GM21515 (cell line): ENCODE measurements at regions not wholly inside any gene's neighbourhood (a gene's known extent, or its start where the extent isn't known, plus 50 kb on each side); places are given as distances from the start of the nearest gene placed in this dataset.
"Not testable (repeated sequence)": the region's sequence is repeated elsewhere in the genome, so short reads cannot be mapped to it uniquely, and the experiment has no call there.

Experiments used
- ATAC-seq: cut with Tn5 transposase; IDR thresholded peaks from one replicate; pipeline ENCODE4 v1.9.1; 2021; ENCODE audit not compliant: unreplicated experiment

- peak; percentile 79 for ATAC-seq
Measured at GRCh38 chr7:32691965-32692815, 196.9 kb downstream of the AVL9 start.

- not testable (repeated sequence) for ATAC-seq
Measured at GRCh38 chr7:32688092-32688491, 192.8 kb downstream of the AVL9 start.

DNA sequence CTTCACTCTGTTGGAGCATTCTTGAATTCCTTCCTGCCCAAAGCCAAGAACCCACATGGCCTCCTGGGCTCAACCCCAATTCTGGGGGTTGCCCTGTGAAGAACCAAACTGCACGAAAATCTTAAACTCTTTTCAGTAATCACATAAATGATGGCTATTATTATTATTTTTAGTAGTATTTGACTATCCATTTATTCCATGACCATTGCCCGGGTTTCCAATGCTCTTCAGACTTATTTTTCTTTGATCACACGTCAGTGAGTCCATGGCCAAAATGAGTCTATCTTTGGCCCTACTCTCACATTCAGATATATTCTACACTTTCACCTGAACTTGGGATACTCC lies 185.9 kb downstream of the AVL9 start:
- no peak for ATAC-seq

DNA sequence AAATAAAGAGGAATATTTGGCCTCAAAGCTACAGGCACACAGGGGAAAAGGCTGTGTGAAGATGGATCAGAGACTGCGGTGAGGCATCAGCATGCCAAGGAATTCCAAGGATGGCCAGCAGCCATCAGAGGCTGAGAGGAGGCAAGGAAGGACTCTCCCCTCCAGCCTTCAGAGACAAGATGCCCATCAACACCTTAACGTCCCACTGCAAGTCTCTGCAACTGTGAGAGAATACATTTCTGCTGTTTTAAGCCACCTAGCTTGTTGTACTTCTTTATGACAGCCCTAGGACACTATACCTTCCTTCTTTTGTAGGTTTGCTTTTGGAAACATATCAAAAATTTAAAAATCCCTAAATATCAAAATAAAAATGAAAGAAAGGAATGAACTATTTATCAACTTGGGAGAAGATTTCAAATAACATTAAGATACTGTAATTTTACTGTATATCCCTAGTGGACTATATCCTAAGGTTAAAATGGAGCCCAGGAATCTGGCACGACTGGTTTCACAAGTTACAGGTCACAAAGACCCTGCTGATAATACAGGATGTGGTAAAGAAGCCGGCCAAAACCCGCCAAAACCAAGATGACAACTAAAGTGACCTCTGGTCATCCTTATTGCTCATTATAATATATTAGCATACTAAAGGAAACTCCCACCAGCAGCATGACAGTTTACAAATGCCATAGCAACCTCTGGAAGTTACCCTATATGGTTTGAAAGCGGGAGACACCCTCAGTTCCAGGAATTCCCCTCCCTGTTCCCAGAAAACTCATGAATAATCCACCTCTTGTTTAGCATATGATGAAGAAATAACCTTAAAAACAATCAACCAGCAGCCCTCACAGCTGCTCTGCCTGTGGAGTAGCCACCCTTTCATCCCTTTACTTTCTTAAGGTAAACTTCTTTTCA lies 185.2 kb downstream of the AVL9 start:
- ATAC-seq: no peak

DNA sequence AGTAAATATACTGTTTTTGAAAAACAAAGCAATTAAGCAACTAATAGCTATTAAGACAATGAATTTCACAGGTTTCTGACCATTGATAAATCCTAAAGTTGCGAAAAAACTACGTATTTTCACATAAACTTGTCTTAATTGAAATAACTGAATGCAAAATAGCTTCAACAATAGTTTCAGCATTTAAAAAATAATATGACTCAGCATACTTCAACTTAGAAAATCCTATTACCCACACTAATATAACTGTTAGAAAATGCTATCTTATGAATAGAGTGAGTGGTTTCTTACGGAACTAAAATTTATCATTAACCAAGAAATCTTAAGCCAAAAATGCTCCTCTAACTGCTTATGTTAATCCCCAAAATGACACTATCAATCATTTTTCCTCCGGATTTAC lies 183.9 kb downstream of the AVL9 start:
- ATAC-seq: no peak

DNA sequence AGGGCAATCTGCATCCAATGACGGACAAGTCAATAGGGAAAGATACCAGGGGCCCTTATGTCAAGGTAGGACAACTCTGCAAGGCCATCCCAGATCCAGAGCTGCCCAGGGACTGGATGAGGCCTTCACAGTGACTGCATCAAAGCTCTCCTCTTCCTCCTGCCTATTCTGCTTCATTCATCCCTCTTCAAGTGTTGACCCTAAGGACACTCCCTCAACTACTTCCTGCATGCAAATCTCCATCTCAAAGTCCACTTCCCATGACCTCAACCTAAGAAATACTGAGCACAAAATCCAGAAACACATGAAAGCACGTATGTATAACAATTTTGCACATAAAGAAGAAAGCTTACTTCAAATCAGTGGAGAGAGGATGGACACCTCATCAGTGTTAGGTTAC lies 182.3 kb downstream of the AVL9 start:
- no peak for ATAC-seq

- no peak for ATAC-seq
Measured at GRCh38 chr7:32676249-32676941, 181.1 kb downstream of the AVL9 start.

DNA sequence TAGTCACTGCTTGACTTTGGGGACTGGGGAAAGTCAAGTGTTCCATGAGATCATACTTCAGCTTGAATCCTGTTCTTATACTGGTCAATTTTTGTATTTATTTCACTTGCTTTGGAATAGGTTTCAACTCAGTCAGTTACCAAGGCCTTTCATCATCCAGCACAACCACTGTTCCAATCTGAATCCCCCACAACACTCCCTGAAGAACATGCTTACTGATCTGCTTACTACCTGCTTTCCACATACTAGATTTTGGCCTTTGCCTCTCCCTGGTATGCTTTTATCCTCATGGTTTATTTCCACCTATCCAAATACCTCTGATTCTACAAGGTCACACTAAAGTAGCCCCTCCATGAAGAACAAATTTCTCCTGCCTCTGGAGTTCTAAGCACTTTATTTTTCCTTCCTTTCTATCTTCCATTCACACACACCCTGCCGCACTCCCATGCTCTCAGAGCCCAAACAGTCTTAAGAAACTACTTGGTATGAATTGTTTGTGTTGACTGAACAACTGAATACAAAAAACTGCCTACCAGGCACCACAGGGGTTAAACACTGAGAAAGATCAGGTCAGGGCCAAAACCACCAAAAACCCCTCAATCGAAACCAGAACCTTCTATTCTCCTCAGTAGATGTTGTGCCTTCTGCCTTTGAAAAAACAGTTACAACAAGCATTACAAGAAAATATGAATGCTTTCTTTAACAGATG lies 178.1 kb downstream of the AVL9 start:
- ATAC-seq: no peak

- ATAC-seq: no peak
Measured at GRCh38 chr7:32670110-32671025, 175.1 kb downstream of the AVL9 start.

DNA sequence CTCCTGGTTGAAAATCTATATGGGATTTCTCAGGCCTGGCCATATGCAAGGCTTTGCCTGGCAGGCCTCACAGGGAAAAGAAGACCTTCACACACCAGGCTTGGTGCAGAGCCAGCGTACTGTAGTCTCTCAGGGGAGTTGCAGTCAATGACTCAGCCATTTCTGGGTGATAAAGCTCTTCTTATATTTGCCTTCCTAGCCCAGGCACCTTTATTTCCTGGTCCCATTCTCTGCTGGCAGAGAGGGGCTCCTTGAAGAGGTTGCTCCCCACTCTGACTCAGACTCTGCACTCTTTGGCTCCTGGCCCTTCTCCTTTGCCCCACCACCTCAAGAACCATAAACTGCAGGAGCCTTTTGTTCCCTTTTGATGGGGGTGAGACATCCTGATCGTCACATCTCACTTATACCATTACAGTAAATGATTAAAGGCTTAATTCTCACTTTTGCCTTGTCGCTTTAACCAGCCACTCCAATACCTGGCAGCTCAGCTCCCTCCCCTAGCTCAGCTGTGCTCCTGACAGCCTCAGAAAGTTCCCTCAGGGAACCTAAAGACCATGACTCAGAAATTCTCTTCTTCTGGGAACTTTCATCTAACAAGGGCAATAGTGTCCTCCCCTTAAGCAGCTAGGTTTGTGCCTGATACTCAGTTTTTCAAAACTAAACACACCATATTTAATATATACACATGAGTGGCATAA lies 174.0 kb downstream of the AVL9 start:
- ATAC-seq: not testable (repeated sequence)

DNA sequence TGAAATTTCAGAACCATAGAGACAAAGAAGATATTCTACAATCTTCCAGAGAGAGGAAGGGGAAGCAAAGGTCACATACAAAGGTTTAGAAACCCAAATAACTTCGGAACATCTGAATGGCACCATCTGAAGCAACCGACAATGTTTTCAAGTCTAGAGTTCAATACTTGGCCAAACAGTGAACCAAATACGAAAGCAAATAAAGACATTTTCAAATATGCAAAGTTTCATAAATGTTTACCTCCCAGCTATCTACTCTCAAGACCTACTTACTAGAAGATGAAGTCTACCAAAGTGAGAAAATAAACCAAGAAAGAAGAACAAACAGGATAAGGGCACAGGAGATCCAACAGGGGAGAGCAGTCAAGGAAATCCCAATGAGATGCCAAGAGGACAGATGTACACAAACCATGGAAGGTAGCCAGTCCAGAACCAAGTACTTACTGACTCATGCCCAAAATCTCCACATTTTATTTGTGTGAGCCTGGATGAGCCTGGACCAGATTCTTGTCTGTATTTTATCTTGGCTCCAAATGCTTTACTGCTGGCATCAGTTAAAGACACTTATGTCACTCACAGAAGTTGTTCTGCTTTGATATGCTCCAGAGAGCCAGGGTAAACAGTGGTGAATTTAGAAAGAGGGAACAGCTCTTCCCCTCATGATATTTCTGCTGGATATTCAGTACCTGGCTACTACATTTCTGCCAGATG lies 173.3 kb downstream of the AVL9 start:
- not testable (repeated sequence) for ATAC-seq

- not testable (repeated sequence) for ATAC-seq
Measured at GRCh38 chr7:32667586-32667985, 172.3 kb downstream of the AVL9 start.

DNA sequence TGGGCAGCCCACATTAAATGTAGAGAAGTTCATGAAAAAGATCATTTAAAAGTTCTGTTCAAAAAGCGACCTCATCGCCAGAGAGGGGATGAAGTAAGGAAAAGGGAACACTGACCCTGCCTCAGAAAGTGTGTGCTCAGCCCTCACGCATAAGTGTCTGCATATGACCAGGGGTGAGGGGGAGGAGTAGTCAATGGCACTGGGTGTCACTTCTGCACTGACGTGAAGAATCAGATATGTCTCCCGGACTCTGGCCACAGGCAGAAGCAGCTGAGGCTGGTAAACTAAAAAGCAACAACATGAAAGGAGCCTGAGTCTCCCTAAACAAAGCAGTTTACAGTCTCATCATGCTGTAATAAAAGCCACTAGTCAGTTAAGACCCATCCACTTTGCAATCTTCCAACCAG lies 168.5 kb downstream of the AVL9 start:
- ATAC-seq: not testable (repeated sequence)

GRCh38 chr7:32662509-32662908 lies 167.2 kb downstream of the AVL9 start:
- ATAC-seq: not testable (repeated sequence)

DNA sequence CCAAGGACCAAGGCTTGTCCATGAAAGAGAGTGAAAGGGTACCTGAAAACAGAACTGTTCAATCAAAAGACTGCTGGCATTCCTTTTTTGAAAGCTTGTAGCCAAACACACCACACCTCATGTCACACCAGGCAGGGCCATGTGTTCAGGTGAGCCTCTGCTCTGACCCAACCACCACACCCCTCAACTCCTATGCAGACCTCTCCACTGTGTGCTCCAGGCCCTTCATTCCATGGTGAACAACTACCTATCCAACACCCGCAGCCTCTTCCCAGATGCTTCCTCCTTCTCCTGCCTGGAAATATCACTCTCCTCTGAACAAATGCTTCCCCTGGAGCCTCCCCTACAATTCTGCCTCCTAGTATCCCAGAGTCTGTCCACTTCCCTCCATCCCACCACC lies 166.6 kb downstream of the AVL9 start:
- no peak for ATAC-seq

GRCh38 chr7:32661501-32661900 lies 166.2 kb downstream of the AVL9 start:
- ATAC-seq: no peak

DNA sequence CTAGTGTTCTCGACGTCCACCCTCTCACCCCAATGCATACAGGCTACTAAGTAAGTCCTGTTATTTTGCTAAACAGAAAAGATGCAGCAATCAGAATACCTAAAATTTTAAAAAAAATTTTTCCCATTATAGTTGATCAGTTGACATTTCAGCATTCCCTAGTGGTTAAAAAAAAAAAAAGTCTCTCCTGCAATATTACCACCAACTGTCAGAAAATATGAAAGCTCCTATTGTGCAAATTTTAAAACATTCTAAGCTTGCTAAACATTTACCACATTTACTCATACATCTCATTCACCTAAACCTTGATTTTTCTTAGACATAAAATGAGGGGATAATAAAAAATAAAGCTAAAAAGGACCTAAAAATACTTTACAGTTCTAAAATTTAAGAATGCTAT lies 165.6 kb downstream of the AVL9 start:
- ATAC-seq: no peak

DNA sequence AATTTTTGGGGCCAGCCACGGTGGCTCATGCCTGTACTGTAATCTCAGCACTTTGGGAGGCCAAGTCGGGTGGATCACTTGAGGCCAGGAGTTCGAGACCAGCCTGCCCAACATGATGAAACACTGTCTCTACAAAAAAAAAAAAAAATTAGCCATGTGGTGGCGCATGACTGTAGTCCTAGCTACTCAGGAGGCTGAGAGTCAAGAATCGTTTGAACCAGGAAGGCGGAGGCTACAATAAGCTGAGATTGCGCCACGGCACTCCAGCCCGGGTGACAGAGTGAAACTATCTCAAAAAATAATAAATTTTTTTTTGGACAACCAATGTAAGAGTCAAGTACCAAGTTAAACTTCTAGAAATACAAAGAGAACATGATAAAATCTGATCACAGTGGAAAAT lies 164.6 kb downstream of the AVL9 start:
- ATAC-seq: no peak

GRCh38 chr7:32658467-32658869 lies 163.2 kb downstream of the AVL9 start:
- no peak for ATAC-seq
